NCI-H146 treated with DMSO at 0.1 percent for 48 hours (cell line): ENCODE measurements at regions not wholly inside any gene's neighbourhood (a gene's known extent, or its start where the extent isn't known, plus 50 kb on each side); places are given as distances from the start of the nearest gene placed in this dataset.

ENCODE experiments used
- DNase-seq: peaks from one replicate; lab custom pipeline; 2025; ENCODE audit not compliant: unreplicated experiment; lab: John Stamatoyannopoulos, UW

DNA sequence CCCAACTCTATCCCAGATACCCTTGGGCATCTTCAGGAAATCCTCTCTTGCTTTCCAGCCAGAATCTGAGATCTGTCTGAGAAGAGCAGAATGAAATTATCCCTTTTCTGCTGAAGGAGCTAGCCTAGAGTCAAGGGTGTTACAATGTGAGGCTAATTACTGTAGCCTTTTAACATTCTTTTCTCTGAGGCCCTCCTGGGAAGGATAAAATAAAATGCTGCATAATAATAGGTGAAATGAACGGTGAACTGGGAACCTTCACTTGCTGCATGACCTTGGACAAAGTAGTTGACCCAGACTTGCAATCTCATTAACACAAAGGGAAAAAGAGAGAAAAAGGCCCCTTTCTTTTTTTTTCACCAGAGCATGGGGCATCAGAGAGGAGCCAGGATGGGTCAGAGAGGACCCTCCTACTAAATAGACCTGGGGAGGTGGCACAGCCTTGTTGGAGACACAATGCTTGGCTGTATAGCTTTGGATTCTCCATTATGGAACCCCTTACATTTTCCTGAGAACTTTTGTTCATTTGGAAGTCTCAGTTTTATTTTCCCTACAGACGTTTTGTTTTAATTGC is 137.0 kb upstream of the LIPC start:
- no peak for DNase-seq

DNA sequence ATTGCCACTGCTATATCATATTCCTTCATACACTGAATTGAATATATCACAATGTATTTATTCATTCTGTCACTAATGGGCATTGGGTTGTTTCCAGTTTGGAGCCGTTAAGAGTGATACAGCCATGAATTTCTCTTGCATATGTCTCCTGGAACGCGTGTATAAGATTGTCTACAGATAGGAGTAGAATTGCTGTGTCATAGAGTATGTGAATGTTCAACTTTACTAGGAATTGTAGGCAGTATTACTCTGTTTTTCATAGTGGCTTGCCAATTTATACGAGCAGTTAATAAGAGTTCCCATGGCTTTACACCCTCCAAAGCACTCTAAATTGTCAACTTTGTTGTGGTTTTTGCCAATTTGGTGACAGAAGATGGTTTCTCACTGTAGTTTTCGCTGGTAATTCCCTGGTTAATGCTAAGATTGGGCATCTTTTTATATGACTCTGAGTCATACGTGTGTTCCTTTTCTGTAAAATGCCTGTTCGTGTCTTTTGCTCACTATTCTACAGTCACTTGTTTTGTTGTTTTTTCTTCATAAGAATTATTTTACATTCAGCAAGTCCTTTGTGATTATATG is 136.1 kb upstream of the LIPC start:
- no peak for DNase-seq

DNA sequence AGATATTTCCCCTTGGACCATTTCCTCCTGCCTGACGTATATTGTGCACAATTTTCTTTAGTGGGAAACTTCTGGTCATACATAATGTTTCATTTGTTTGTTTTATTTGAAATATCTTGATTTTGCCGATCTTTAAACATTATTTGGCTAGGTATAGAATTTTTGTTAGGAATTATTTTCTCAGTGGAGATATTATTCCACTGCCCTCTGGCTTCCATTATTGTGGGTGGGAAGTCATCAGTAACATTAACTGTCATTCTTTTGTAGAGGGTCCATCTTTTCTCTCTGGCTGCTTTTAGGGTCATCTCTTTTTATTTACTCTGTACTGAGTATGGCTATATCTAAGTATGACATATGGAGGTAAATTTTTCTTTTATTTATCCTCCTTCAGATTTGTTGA is 135.5 kb upstream of the LIPC start:
- no peak for DNase-seq

DNA sequence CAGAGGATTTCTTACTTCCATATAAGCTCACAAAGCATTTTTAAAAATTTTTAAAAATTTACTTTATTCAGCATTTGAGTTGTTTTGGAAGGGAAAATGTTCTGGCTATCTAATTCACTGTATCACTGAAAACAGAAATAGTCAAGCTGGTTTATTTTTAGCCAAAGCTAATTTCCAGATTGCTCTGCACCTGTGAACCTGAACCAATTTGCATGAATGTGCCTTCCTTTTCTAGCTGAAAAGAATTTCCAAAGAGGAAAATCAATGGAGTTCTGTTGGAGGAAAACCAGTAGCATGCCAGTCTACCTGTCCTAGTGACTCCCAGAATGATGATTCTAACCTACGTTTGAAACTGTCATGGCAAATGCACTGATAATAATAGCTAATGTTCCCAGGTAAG is 134.2 kb upstream of the LIPC start:
- no peak for DNase-seq

DNA sequence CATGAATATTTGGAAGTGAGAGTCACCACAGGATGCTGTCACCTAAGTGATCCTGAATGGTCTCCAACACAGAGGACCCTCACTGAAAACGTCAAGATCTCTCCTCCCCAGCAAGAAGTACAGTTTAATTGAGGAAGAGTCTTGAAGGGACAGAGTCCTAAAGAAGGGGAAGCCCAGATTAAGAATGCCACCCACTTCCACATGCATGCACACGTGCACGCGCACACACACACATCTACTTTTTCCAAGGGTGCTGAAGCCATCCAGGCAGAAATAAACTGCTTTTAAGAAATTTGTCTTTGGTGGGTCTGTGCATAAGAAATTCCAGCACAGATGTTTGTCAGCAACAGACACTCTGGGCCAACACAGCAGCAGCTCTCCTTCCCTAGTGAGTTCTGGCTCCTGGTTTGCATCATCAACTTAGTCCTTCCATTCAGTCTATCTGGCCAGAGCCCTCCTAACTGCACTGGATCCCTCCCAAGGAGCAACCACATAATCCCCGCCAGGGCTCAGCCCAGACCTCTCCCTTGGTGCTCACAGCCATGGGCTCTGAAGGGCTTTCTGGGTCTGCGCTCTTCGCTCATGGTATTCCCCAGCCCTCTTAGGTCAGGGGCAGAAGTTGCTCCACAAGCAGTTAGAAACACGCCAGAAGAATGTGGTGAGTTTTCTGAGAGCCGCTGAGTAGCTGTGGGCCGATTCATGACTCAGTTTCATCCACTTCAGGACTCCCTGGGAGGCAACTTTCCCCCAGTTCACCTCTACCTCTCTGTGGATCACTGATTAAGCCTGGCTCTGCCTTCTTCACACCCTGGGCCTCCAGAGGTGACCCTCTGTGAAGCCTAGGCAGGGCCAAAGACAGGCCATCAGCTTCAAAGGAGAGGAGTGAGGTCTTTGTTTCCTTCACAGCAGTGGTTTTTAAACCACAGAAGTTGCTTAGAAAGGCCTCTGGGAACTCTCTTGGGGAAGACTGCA is 132.6 kb upstream of the LIPC start:
- no peak for DNase-seq

DNA sequence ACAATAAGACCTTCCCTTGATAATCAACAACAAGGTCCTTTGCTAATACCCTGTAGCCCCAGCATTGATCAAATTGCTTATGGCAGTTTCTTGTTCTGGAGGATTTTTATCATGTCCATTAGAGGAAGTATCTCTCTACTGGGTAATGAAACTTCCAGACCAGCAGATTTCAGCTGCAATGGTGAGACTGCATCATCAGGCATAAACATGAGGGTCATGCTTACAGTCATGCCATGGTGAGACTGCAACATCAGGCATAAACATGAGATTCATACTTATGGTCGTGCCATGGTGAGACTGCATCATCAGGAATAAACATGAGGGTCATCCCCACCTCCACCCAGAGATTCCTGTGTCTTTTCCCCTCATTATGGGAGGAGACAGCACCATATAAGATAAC is 129.0 kb upstream of the LIPC start:
- DNase-seq, result no peak

DNA sequence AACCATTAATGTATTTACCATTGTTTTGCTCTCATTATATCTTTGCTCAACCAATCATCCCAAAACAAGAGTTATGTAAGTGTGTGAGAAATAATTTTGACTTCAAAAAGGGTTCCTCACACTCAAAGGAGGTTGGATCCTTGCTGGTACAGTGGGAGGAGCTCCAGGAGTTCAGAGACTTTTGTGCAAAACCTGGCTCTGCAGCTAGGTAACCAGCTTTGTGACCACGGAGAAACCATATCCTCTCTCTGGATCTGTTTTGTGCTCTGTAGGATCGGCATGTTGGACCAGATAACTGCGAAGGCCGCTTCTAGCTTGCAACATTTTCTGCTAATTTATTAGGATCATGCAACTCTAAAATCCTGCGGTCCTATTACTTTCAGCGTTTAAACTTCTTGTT is 128.6 kb upstream of the LIPC start:
- DNase-seq, result no peak

DNA sequence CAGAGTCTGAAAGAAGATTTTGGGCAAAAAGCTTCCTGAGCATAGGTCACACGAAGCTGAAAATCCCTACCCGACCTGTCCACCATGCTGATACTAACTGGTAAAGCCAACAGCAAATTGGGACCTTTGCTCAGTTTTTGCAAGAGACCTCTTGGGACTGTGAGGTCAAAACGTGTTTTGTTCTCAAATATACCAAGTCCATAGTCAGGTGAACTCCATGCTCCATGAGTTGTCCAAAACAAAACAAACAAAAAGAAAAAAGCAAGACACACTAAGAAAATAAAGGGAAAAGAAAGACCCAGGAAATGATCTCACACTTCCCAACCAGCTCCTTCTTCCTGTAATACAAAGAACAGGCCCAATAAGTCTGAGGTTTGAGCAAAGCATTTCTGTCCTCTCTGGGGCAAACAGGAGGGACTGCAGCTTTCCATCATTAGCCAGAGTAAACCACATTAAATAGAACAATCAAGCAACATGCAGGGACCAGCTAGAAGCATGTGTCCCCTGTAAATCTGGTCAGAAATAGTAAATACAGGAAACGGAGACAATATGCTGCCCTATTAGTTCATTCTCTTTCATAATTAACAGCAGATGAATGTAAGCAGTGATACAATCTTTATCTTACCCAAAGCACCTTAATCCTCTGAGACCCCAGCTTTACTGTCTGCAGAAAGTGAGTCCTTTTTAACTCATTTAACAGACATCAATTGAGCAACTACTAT is 125.0 kb upstream of the LIPC start:
- no peak for DNase-seq

DNA sequence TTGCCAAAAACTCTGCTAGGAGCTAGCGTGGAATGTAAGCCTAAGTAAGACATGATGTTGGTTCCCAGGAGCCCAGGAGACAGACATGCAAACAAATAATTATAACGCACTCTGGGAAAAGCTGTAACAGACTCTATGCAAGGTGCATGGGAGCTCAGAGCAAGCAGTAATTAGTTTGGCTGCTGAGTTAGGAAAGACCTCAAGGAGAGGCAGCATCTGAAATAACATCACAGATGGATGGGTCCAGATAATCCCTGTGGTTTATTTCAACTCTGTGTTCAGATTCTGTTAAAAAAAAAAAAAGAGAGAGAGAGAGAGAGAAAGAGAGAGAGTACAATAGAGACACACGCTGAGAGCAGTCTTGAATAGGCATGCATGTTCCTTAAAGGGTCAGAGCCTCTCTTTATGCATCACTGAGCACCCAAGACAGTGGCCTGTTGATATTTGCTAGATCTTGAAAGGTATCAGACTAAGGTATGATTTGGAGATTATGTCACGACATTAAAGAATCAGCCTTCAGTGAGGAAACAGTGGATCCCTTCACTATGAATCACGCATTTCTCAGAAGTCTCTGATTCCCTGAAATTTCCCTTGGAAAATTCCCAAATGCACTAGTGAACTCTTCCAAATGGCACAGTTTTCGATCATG is 124.4 kb upstream of the LIPC start:
- DNase-seq, result no peak

DNA sequence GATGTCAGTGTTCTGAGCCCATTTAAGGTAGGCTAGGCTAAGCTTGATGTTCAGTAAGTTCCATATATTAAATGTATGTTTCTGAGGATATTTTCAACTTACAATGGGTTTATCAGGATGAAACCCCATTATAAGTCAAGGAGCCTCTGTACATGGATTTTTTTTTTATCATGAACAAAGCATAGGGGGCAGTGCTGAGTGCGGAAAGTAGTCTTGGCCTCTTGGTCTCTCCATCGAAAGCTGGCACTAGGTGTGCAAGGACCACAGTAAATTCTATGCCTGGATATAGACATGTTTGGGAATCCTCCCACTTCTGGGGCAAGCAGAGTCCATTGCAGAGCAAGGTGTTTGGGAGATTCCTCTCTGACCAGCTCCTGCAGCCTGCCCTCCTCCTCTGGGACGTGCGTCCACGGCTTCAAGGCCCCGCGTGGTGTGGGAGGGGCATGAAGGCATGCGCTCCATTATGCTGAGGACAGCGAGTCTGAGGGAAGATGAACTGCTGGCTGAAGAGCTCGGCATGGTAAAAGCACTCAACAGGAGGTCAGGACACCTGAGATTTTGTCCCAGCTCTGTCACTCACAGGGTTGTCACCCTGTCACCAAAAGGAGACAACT is 122.9 kb upstream of the LIPC start:
- DNase-seq, result no peak

DNA sequence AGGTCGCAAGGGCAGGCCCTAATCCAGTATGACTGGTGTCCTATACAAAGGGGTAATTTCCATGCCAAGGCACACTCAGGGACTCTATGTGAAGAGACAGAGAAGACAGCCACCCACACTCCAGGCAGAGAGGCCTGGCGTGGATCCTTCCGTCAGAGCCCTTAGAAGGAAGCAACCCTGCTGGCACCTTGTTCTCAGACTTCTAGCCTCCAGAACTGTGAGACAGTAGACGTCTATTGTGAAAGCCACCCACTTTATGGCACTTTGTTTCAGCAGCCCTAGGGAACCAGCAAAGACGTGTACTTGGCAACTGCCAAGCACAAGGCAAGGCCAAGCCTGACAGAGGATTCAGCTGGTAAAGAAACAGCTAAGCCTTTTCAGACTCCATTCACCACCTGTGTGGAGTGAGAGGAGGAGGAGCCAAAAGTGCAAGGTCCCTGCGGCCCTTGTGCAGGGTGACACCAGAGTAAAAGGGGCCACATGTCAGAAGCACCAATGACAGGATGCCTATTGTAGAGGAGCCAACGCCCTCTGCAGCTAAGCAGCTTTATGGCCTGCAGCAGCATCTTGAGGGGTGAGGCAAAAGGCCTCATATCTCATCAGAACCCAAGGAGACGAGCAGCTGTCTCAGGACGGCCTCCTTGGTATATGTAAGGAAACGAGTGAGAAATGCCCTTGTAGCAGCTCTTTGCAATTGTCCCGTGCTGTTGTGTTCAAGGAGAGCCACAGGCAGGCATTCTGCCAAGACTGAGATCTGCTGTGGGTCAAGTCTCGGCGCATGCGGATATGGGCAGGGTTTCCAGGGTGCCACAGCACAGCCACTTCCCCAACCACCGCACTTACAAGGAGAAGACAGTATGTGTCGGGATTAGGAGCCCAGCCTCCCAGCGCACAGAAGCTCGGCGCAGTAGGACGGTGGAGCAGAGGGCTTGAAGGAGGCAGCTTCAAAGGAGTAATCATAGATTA is 121.5 kb upstream of the LIPC start:
- no peak for DNase-seq

DNA sequence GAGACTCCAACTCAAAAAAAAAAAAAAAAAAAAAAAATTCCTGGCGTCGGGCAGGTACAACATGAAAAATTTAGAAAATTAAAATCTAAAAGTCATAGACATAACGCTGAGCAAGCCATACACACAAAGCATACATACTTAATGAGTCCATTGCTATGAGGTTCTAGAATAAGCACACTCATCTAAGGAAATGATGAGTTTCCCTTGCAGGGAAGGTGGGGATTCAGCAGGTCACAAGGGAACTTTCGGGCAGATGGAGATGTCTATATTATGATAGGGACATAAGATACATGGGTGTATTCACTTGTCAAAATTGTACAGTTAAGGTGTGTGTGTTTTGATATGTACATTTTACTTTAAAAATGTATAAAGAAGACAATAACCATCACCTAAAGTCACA is 120.2 kb upstream of the LIPC start:
- DNase-seq, result no peak

DNA sequence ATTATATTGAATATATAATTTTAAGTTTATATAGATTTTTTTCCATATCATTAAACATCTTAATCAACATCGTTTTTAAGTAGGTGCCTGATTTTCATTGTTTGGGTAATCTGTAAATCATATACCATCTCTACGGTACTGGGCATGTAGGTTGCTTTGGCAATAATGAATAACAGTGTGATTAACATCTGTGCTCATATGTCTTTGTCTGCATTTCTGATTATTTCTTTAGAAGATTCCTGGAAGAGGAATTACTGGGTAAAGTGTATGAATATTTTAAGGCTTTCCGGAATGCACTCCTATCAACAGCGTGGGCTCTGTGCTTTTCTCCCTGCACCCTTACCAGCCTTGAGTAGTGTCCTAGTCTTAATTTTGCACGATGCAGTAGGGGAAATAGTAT is 119.8 kb upstream of the LIPC start:
- no peak for DNase-seq

DNA sequence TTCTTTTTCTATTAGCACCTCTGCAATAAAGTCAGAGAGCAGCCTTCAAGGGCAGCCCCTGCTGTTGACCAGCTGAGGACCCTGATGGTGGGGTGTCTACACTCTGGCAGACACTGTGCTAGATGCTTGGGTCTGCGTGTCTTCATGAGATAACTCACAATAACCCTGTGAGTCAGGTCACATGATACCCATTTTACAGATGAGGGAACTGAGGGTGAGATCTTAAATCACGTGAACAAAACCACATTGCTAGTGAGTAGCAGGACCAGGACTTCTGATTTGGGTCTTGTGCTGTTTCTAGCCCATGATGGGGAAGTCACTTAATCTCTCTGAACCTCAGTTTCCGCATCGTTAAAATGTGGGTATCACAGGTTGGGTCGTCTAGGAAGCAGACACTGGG is 118.5 kb upstream of the LIPC start:
- no peak for DNase-seq

DNA sequence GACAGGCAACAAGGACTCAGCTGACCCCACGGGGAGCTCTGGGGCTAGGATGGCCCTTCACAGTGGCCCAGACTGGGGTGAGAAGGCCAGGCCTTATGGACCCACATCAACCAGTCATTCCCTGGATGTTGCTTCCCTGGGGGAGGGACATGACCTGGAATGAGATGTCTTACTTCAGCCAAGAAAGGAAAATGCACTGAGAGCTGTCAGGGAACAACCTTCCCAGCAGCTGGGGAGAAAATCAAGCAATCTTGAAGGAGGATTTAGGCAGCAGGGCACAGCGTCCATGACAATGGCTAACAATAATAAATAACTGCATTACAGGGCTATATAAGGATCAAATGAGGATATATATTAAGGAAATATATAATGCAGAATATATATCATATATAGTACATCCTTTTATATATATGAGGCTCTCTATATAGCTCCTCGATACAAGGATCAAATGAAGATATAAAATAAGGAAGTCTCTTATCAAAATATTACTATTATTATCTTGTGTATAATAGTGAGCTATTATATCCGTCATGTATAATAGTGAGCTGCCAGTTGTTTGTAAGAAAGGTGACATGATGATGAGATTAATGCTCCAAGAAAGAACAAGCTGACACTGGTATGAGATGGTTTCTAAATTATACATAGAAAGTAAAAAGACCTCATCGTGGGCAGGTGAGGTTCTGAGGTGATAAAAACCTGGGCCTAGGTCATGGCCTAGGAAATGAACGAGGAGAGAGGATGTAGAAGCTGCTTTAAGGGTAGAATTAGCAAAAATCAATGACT is 117.8 kb upstream of the LIPC start:
- no peak for DNase-seq

DNA sequence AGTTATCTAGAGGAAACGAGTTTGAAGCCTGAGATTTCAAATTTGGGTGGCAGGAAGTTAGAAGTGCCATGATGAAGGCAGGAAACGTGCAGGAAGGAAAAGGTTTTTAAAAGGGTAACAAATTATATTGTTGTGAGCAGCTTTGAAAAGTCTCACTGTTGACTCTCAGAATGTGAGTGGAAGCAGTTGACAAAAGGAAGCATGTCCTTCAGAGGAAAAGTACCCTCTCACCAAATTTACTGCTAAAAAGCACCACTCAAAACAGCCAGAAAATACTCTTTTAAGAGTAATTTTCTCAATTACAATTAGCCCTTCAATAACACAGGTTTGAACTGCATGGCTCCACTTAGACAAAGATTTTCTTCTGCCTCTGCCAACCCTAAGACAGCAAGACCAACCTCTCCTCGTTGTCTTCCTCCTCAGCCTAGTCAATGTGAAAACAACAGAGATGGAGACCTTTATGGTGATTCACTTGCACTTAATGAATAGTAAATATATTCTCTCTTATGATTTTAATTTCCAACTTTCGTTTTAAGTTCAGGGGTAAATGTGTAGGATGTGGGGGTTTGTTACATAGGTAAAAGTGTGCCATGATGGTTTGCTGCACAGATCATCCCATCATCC is 117.1 kb upstream of the LIPC start:
- DNase-seq, result no peak

DNA sequence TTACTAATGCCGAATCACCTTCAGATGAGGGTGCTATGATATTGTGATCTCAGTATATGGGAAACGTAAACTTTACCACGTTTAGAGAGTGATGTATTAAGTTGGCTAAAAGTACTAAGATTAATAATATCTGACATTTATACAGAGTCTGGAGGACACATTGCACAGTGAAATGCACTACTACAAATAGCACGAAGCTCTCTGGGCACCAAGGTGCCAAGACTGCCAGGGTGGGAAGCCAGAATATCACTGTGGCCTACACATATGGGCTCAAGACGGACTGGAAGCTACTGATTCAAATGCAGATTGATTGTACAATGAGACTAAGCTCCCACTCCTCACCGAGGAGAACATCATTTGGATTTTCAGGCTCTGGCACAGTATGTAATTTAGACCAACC is 113.3 kb upstream of the LIPC start:
- DNase-seq, result no peak

DNA sequence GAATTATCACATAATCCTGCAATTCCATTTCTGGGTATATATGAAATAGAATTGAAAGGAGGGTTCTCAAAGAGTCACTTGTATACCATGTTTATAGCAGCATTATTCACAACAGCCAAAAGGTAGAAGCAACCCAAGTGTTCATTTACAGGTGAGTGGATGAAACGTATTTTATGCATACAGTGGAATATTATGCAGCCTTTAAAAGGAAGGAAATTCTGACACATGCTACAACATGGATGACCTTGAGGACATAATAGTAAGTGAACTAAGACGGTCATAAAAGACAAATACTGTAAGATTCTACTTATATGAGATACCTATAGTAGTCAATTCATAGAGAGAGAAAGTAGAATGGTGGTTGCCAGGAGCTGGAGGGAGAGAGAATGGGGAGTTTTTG is 110.8 kb upstream of the LIPC start:
- no peak for DNase-seq
